DOHH2 (cell line): ENCODE measurements at regions not wholly inside any gene's neighbourhood (a gene's known extent, or its start where the extent isn't known, plus 50 kb on each side); places are given as distances from the start of the nearest gene placed in this dataset.

Experiments
- H3F3A ChIP-seq: fragments of 200-600 bp; sonication (generic), shearing (Covaris generic); 2 replicates; pipeline ENCODE4 v1.6.0; 2016; ENCODE audit warnings: antibody characterized with exemption, mild to moderate bottlenecking; ENCODE audit not compliant: control insufficient read depth, insufficient read depth
- H3K27ac ChIP-seq: fragments of 200-600 bp; sonication (generic); 2 replicates; pipeline ENCODE4 v1.5.1; 2014; ENCODE audit warnings: low read depth, mild to moderate bottlenecking, low read length, moderate library complexity
- H3K27me3 ChIP-seq: fragments of 200-600 bp; sonication (generic); 2 replicates; pipeline ENCODE4 v1.6.1; 2014; ENCODE audit warnings: mild to moderate bottlenecking, low read length, mixed read lengths; ENCODE audit not compliant: control insufficient read depth
- H3K36me3 ChIP-seq: fragments of 200-600 bp; sonication (generic); 2 replicates; pipeline ENCODE4 v1.6.1; 2014; ENCODE audit warnings: mild to moderate bottlenecking, low read length, moderate library complexity, mixed read lengths; ENCODE audit not compliant: control insufficient read depth
- H3K4me1 ChIP-seq: fragments of 200-600 bp; sonication (generic); 2 replicates; pipeline ENCODE4 v1.6.1; 2014; ENCODE audit warnings: mild to moderate bottlenecking, low read length, mixed read lengths; ENCODE audit not compliant: control insufficient read depth
- H3K4me2 ChIP-seq: fragments of 200-600 bp; sonication (generic); 2 replicates; pipeline ENCODE4 v1.6.0; 2014; ENCODE audit warnings: mild to moderate bottlenecking, low read length, moderate library complexity
- H3K4me3 ChIP-seq: fragments of 200-600 bp; sonication (generic); 2 replicates; pipeline ENCODE4 v1.5.1; 2014; ENCODE audit warnings: mild to moderate bottlenecking, low read length, mixed read lengths
- H3K79me2 ChIP-seq: fragments of 200-600 bp; sonication (generic); 2 replicates; pipeline ENCODE4 v1.6.1; 2014; ENCODE audit warnings: mild to moderate bottlenecking, low read length, mixed read lengths; ENCODE audit not compliant: control insufficient read depth
- H3K9me2 ChIP-seq: fragments of 200-600 bp; sonication (generic); replicated peaks from 2 replicates; pipeline ENCODE4 v1.6.1; 2014; ENCODE audit warnings: mild to moderate bottlenecking, low read length, mixed read lengths; ENCODE audit not compliant: control insufficient read depth
- H3K9me3 ChIP-seq: fragments of 200-600 bp; sonication (generic); 2 replicates; pipeline ENCODE4 v1.6.1; 2014; ENCODE audit warnings: antibody characterized with exemption, low read length, mixed read lengths; ENCODE audit not compliant: control insufficient read depth, insufficient read depth
- H4K20me1 ChIP-seq: fragments of 200-600 bp; sonication (generic); 2 replicates; pipeline ENCODE4 v1.6.0; 2014; ENCODE audit warnings: low read depth, mild to moderate bottlenecking, antibody characterized with exemption, low read length, moderate library complexity; ENCODE audit not compliant: control insufficient read depth, insufficient read depth
- CTCF ChIP-seq: fragments of 200-600 bp; sonication (generic); IDR thresholded peaks from one replicate; pipeline ENCODE4 v1.5.1; 2014; ENCODE audit warnings: antibody characterized with exemption, mild to moderate bottlenecking, low read depth, low read length; ENCODE audit not compliant: poor library complexity, severe bottlenecking
- EZH2phosphoT487 ChIP-seq: fragments of 200-600 bp; sonication (generic); IDR thresholded peaks from 2 replicates; pipeline ENCODE4 v1.6.1; 2017; ENCODE audit warnings: borderline replicate concordance, mild to moderate bottlenecking, antibody characterized with exemption, low read length, moderate library complexity, mixed read lengths

GRCh38 chr12:75747572-75748021, 236.2 kb upstream of the KRR1 start:
- H3K79me2 ChIP-seq = no peaks in the 10 kb centered on the region
- H3K4me1 ChIP-seq = no peaks in the 10 kb centered on the region
- no peaks in the 10 kb centered on the region for H3K9me2 ChIP-seq
- no peaks in the 10 kb centered on the region for H4K20me1 ChIP-seq
- no peak overlapping the region for H3K4me3 ChIP-seq
- H3K36me3 ChIP-seq = no peaks in the 10 kb centered on the region
- no peak overlapping the region for H3K27ac ChIP-seq
- H3K27me3 ChIP-seq = peaks cover 9% of the 10 kb centered on the region; the same call in 1 of the 2 replicates
- TF ChIP-seq CTCF = no peak
- TF ChIP-seq EZH2phosphoT487 = no peak
- no peaks in the 10 kb centered on the region for H3K9me3 ChIP-seq
- no peak overlapping the region for H3K4me2 ChIP-seq
- no peaks in the 10 kb centered on the region for H3F3A ChIP-seq

- Histone ChIP-seq H3K27me3 (peaks cover 9% of the 10 kb centered on the region; the same call in 1 of the 2 replicates), H3K9me2 (no peaks in the 10 kb centered on the region), H3K79me2 (no peaks in the 10 kb centered on the region), H3K4me1 (no peaks in the 10 kb centered on the region), H3K36me3 (no peaks in the 10 kb centered on the region), H3K27ac (no peak overlapping the region), H3K4me2 (no peak overlapping the region), H4K20me1 (no peaks in the 10 kb centered on the region), H3F3A (no peaks in the 10 kb centered on the region), H3K4me3 (no peak overlapping the region), H3K9me3 (no peaks in the 10 kb centered on the region)
- TF ChIP-seq CTCF (no peak), EZH2phosphoT487 (no peak)
Measured at GRCh38 chr12:75746621-75747020, 235.2 kb upstream of the KRR1 start.

GRCh38 chr12:75744607-75745256, 233.3 kb upstream of the KRR1 start:
- H3K27ac ChIP-seq = no peak overlapping the region
- H3K79me2 ChIP-seq = no peaks in the 10 kb centered on the region
- no peak for TF ChIP-seq CTCF
- TF ChIP-seq EZH2phosphoT487 = no peak
- H3F3A ChIP-seq = no peaks in the 10 kb centered on the region
- H3K27me3 ChIP-seq = peaks cover 9% of the 10 kb centered on the region; the same call in 1 of the 2 replicates
- no peaks in the 10 kb centered on the region for H4K20me1 ChIP-seq
- no peaks in the 10 kb centered on the region for H3K9me2 ChIP-seq
- H3K4me3 ChIP-seq = no peak overlapping the region
- H3K4me1 ChIP-seq = no peaks in the 10 kb centered on the region
- H3K4me2 ChIP-seq = no peak overlapping the region
- no peaks in the 10 kb centered on the region for H3K9me3 ChIP-seq
- no peaks in the 10 kb centered on the region for H3K36me3 ChIP-seq
